Gastrocnemius medialis (tissue), 4 donors: ENCODE measurements at regions not wholly inside any gene's neighbourhood (a gene's known extent, or its start where the extent isn't known, plus 50 kb on each side); places are given as distances from the start of the nearest gene placed in this dataset.

Experiments
- ATAC-seq, 2 donors: fragments of 150-250 bp; one replicate each; pipeline ENCODE4 v1.9.1; 2016
- DNase-seq, 2 donors: peaks; one replicate each; pipeline ENCODE4 v3.0.0-alpha.2; 2019
- H3K27ac ChIP-seq, 4 donors: fragments of 200-600 bp; sonication (generic); 1 replicate in 1 of 4; 2 replicates in 3 of 4; pipeline ENCODE4 v1.5.1; 2016 to 2018; ENCODE audit warnings: mild to moderate bottlenecking in 2 of 4, moderate library complexity in 1 of 4
- H3K27me3 ChIP-seq, 3 donors: fragments of 200-600 bp; sonication (generic) in 2 of 3; 1 replicate in 1 of 3; 2 replicates in 2 of 3; pipeline versions ENCODE4 v1.5.1 to v1.6.0; 2016 to 2019; ENCODE audit warnings: mild to moderate bottlenecking in 1 of 3, moderate library complexity in 1 of 3
- H3K36me3 ChIP-seq, 2 donors: fragments of 200-600 bp; sonication (generic) in 1 of 2; one replicate each; pipeline ENCODE4 v1.5.1; 2017 to 2018
- H3K4me1 ChIP-seq, 2 donors: fragments of 200-600 bp; sonication (generic) in 1 of 2; one replicate each; pipeline ENCODE4 v1.5.1; 2016 to 2017; ENCODE audit warnings: mild to moderate bottlenecking in 2 of 2
- H3K4me3 ChIP-seq, 4 donors: fragments of 200-600 bp; sonication (generic) in 3 of 4; 1 replicate in 1 of 4; 2 replicates in 3 of 4; pipeline ENCODE4 v1.5.1; 2016 to 2019; ENCODE audit warnings: mild to moderate bottlenecking in 2 of 4
- H3K9me3 ChIP-seq, 3 donors: fragments of 200-600 bp; sonication (generic) in 2 of 3; 1 replicate in 1 of 3; 2 replicates in 2 of 3; pipeline ENCODE4 v1.5.1; 2016 to 2019
- CTCF ChIP-seq, 5 experiments: fragments of 450-650 bp in 3 of 5; fragments of 200-600 bp in 2 of 5; sonication (generic) in 2 of 5; IDR thresholded peaks in 4 of 5; conservative IDR thresholded peaks in 1 of 5; 1 replicate in 4 of 5; 2 replicates in 1 of 5; pipeline ENCODE4 v1.5.1; 2016 to 2019; ENCODE audit warnings: antibody characterized with exemption in 5 of 5, mild to moderate bottlenecking in 3 of 5, moderate library complexity in 3 of 5
- POLR2A ChIP-seq, 2 donors: fragments of 450-650 bp; IDR thresholded peaks; one replicate each; pipeline ENCODE4 v1.6.1; 2017; ENCODE audit warnings: antibody characterized with exemption in 2 of 2, mild to moderate bottlenecking in 2 of 2, moderate library complexity in 2 of 2
- in situ Hi-C, 4 donors: fragments of 200-750 bp; cut with MboI; loops; one replicate each; pipeline versions ENCODE4 v1.15.0 to v1.8.0; 2017; ENCODE audit warnings: low sequenced_read_pairs in 4 of 4
- intact Hi-C: fragments of 100-400 bp; cut with DNase I; formaldehyde crosslinking; loops from one replicate; pipeline ENCODE4 v1.15.1; 2023; ENCODE audit warnings: low total_unique reads

- Histone ChIP-seq H3K9me3 (no peaks in the 10 kb centered on the region), H3K27me3 (no peaks in the 10 kb centered on the region), H3K27ac (no peak overlapping the region), H3K36me3 (no peaks in the 10 kb centered on the region), H3K4me1 (no peaks in the 10 kb centered on the region), H3K4me3 (no peak overlapping the region)
- no peak for DNase-seq
- in situ Hi-C loops: no loop called here
- intact Hi-C loops: no loop called here
- TF ChIP-seq CTCF (IDR thresholded peaks at IDR 0.05 in 4 of 5, conservative IDR thresholded peaks at IDR 0.05 in 1 of 5) (no peak), POLR2A (IDR thresholded peaks at IDR 0.05) (no peak)
- no peak for ATAC-seq
Observed at GRCh38 chrX:26373829-26374228, 157.9 kb downstream of the MAGEB5 start.

- Histone ChIP-seq H3K4me3 (no peak overlapping the region), H3K4me1 (no peaks in the 10 kb centered on the region), H3K27me3 (no peaks in the 10 kb centered on the region), H3K9me3 (no peaks in the 10 kb centered on the region), H3K36me3 (no peaks in the 10 kb centered on the region), H3K27ac (no peak overlapping the region)
- intact Hi-C loops: no loop called here
- TF ChIP-seq CTCF (IDR thresholded peaks at IDR 0.05 in 4 of 5, conservative IDR thresholded peaks at IDR 0.05 in 1 of 5): no peak
- TF ChIP-seq POLR2A (IDR thresholded peaks at IDR 0.05): no peak
- in situ Hi-C loops: no loop called here
- DNase-seq (no peak), ATAC-seq (no peak)
Observed at GRCh38 chrX:26352891-26353430, 137.0 kb downstream of the MAGEB5 start.

GRCh38 chrX:26347171-26347570 lies 131.2 kb downstream of the MAGEB5 start:
- no peaks in the 10 kb centered on the region for H3K4me1 ChIP-seq
- ATAC-seq: no peak
- H3K27ac ChIP-seq: no peak overlapping the region
- no peak overlapping the region for H3K4me3 ChIP-seq
- TF ChIP-seq POLR2A (IDR thresholded peaks at IDR 0.05): no peak
- TF ChIP-seq CTCF (IDR thresholded peaks at IDR 0.05 in 4 of 5, conservative IDR thresholded peaks at IDR 0.05 in 1 of 5): no peak
- in situ Hi-C loops: no loop called here
- H3K27me3 ChIP-seq: no peaks in the 10 kb centered on the region
- intact Hi-C loops: no loop called here
- H3K9me3 ChIP-seq: no peaks in the 10 kb centered on the region
- no peaks in the 10 kb centered on the region for H3K36me3 ChIP-seq
- no peak for DNase-seq

GRCh38 chrX:26334232-26334631 lies 118.3 kb downstream of the MAGEB5 start:
- H3K27ac ChIP-seq: no peak overlapping the region
- no peak for DNase-seq
- intact Hi-C loops: no loop called here
- no peak for TF ChIP-seq POLR2A (IDR thresholded peaks at IDR 0.05)
- no peak for ATAC-seq
- in situ Hi-C loops: no loop called here
- no peaks in the 10 kb centered on the region for H3K27me3 ChIP-seq
- no peaks in the 10 kb centered on the region for H3K4me1 ChIP-seq
- no peak overlapping the region for H3K4me3 ChIP-seq
- no peaks in the 10 kb centered on the region for H3K9me3 ChIP-seq
- no peaks in the 10 kb centered on the region for H3K36me3 ChIP-seq

- TF ChIP-seq CTCF (IDR thresholded peaks at IDR 0.05 in 4 of 5, conservative IDR thresholded peaks at IDR 0.05 in 1 of 5): no peak
- TF ChIP-seq POLR2A (IDR thresholded peaks at IDR 0.05): no peak
- ATAC-seq (no peak), DNase-seq (no peak)
- intact Hi-C loops: no loop called here
- Histone ChIP-seq H3K4me3 (no peak overlapping the region), H3K4me1 (no peaks in the 10 kb centered on the region), H3K27ac (no peak overlapping the region), H3K9me3 (no peaks in the 10 kb centered on the region), H3K27me3 (no peaks in the 10 kb centered on the region), H3K36me3 (no peaks in the 10 kb centered on the region)
- in situ Hi-C loops: no loop called here
Observed at GRCh38 chrX:26328608-26329319, 112.8 kb downstream of the MAGEB5 start.
